ENCODE measurements at regions not wholly inside any gene's neighbourhood (a gene's known extent, or its start where the extent isn't known, plus 50 kb on each side); places are given as distances from the start of the nearest gene placed in this dataset.
A peak's percentile ranks its signal among the peaks of the same experiment; 100 is the strongest.

DNA sequence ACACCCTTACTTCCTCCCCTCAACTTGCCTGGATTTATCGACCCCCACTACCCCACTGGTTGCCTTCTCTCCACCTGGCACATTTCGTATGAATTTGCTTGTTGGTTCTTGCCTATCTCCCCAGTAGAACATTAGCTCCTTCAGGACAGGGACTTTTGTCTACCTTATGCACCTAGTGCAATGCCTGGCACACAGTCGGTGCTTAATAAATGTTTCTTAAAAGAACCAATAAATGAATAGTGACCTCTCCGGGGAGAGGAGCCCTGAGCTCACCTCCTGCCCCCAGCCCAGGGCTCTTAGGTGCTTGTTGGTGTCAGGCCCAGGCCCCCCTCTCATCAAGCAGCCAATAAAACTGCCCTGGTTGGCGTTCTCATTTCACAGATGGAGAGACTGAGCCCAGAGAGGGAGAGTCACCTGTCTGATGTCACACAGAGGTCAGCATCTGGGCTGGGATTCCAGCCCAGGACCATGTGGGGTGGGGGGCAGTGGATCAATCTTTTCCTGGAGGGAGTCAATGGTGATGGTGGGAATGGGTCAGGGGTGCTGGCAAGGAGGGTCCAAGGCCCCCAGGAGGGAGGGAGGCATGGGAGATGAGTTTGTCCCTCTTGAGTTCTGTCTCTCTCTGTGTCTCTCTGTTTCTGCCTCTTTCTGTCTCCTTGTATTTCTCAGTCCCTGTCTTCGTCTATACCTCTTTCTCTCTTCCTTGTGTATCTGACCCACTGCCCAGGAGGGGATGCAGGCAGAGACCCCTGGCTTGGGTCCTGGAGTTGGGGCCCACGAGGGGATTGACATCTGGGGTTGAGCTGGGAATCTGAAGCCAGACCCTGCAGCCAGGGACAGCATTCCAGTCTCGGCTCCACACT is 89.6 kb downstream of the CEBPB start:
- CTCF ChIA-PET: interaction anchor here (0.5 kb wide), 1 partner anchor 508 kb away, joined by 3 read pairs; no protein-coding TSS in a partner anchor
- POLR2A ChIA-PET (ENCODE audit: unreplicated experiment): no interaction called here
- TF ChIP-seq, protein P1, sequence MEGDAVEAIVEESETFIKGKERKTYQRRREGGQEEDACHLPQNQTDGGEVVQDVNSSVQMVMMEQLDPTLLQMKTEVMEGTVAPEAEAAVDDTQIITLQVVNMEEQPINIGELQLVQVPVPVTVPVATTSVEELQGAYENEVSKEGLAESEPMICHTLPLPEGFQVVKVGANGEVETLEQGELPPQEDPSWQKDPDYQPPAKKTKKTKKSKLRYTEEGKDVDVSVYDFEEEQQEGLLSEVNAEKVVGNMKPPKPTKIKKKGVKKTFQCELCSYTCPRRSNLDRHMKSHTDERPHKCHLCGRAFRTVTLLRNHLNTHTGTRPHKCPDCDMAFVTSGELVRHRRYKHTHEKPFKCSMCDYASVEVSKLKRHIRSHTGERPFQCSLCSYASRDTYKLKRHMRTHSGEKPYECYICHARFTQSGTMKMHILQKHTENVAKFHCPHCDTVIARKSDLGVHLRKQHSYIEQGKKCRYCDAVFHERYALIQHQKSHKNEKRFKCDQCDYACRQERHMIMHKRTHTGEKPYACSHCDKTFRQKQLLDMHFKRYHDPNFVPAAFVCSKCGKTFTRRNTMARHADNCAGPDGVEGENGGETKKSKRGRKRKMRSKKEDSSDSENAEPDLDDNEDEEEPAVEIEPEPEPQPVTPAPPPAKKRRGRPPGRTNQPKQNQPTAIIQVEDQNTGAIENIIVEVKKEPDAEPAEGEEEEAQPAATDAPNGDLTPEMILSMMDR (conservative IDR thresholded peaks at IDR 0.05): no peak
- no peak for TF ChIP-seq EZH2 (IDR thresholded peaks at IDR 0.05; ENCODE audit: low read depth)
- H3K36me3 ChIP-seq (ENCODE audit: low read depth): no peaks in the 10 kb centered on the region
- no peaks in the 10 kb centered on the region for H4K20me1 ChIP-seq (ENCODE audit: insufficient read depth)
- DNase-seq: no peak
- intact Hi-C loops (cut with micrococcal nuclease; ENCODE audit: unreplicated experiment): no loop called here
- no peaks in the 10 kb centered on the region for H3K27me3 ChIP-seq (ENCODE audit: insufficient read depth, low read depth)
- no peak overlapping the region for H3K4me2 ChIP-seq
- peaks cover 39% of the 10 kb centered on the region for H3F3A ChIP-seq (ENCODE audit: insufficient read depth, low read depth)
- no peaks in the 10 kb centered on the region for H3K9me3 ChIP-seq (ENCODE audit: insufficient read depth, low read depth)
- H3K9me2 ChIP-seq (ENCODE audit: insufficient read depth): no peaks in the 10 kb centered on the region
- BruUV-seq (replicated peaks): no TSS peak
- no peak overlapping the region for H2AFZ ChIP-seq
- H3K27ac ChIP-seq: no peak overlapping the region
- no peak overlapping the region for H3K4me3 ChIP-seq
- peaks cover 7% of the 10 kb centered on the region; the same call in 1 of the 2 replicates for H3K79me2 ChIP-seq (ENCODE audit: low read depth)
- peaks cover 45% of the 10 kb centered on the region for H3K4me1 ChIP-seq (replicated peaks; ENCODE audit: insufficient read depth)

DNA sequence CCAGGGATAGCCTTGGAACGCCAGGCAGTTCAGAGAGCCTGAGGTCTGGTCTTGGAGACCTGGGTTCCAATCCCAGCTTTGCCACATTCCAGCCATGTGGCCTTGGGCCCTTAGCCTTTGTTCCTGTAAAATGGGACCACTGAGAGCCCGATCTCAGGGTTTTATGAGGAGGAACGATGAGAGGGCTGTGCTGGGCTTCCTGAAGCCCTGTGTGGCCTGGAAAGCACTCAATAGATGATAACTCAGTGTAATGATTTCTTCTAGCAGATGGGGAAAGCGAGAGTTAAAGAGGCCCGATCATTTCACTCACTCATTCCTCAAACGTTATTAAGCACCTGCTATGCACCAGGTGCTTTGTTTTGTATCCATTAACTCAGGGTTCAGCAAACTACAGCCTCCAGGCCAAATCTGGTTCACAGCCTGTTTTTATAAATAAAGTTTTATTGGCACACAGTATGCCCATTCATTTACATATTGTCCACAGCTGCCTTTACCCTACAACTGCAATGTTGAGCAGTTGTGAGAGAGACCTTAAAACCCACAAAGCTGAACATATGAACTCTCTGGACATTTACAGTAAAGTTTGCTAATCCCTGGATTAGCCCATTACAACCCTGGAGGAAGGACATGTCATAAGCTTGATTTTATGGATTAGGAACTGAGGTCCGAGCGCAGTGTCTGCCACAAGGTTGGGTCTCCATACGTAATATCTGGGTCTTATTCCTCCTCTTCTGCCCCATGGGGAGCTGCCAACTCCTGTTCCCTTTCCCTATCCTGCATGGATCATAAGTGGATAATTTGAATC is 90.4 kb downstream of the CEBPB start:
- H3F3A ChIP-seq (ENCODE audit: insufficient read depth, low read depth): peaks cover 48% of the 10 kb centered on the region
- peaks cover 53% of the 10 kb centered on the region for H3K4me1 ChIP-seq (replicated peaks; ENCODE audit: insufficient read depth)
- intact Hi-C loops (cut with micrococcal nuclease; ENCODE audit: unreplicated experiment): no loop called here
- CTCF ChIA-PET: interaction anchor here (0.5 to 1.2 kb wide), 4 partner anchors 41 to 507 kb away, joined by 3 to 4 read pairs (median 3); no protein-coding TSS in a partner anchor
- H3K9me2 ChIP-seq (ENCODE audit: insufficient read depth): no peaks in the 10 kb centered on the region
- H3K36me3 ChIP-seq (ENCODE audit: low read depth): no peaks in the 10 kb centered on the region
- no peak overlapping the region for H2AFZ ChIP-seq
- POLR2A ChIA-PET (ENCODE audit: unreplicated experiment): no interaction called here
- no peaks in the 10 kb centered on the region for H3K27me3 ChIP-seq (ENCODE audit: insufficient read depth, low read depth)
- TF ChIP-seq, protein P1 (conservative IDR thresholded peaks at IDR 0.05): no peak
- TF ChIP-seq EZH2 (IDR thresholded peaks at IDR 0.05; ENCODE audit: low read depth): no peak
- no peak overlapping the region for H3K4me2 ChIP-seq
- H3K9me3 ChIP-seq (ENCODE audit: insufficient read depth, low read depth): no peaks in the 10 kb centered on the region
- DNase-seq: no peak
- BruUV-seq (replicated peaks): no TSS peak
- no peaks in the 10 kb centered on the region for H4K20me1 ChIP-seq (ENCODE audit: insufficient read depth)
- H3K27ac ChIP-seq: no peak overlapping the region
- H3K4me3 ChIP-seq: no peak overlapping the region
- peaks cover 14% of the 10 kb centered on the region for H3K79me2 ChIP-seq (ENCODE audit: low read depth)

DNA sequence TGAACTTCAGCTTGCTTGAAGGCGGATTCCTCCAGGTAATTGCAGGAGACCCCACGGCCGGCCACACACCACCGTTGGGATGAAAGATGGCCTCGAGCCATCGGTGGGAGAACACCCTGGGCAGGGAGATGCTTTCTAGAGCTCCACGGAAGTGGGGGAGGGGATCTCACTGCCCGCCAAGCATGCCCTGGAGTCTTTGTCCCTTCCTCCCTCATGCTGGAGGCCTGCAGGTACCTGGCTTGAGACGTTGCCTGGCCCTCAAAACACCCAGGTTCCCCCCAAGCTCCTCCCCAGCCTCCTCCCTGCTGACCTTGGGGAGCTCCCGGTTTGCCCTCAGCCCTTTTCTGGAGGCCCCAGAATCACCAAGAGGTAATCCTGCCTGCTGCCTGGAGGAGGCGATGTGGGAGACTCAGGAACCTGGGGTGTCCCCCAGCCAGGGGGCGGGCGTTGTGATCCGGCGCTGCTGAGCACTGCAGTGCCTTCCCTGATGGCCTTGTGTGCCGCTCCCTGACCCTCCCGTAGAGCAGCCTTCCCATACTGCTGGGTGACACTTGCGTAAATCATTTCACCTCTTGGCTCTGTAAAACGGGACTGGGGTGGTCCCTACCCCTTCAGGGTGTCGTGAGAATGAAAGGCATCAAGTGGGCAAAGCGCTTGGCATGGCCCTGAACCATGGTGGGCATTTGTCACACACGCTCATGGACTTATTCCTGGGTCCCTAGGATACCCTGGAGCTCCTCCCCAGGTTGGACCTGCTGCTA is 91.4 kb downstream of the CEBPB start:
- Histone ChIP-seq H3K27me3 (ENCODE audit: insufficient read depth, low read depth) (no peaks in the 10 kb centered on the region), H3K9me2 (ENCODE audit: insufficient read depth) (no peaks in the 10 kb centered on the region), H3K4me2 (no peak overlapping the region), H3K4me1 (replicated peaks; ENCODE audit: insufficient read depth) (peaks cover 63% of the 10 kb centered on the region), H3K79me2 (ENCODE audit: low read depth) (peaks cover 14% of the 10 kb centered on the region), H4K20me1 (ENCODE audit: insufficient read depth) (no peaks in the 10 kb centered on the region), H3F3A (ENCODE audit: insufficient read depth, low read depth) (peaks cover 57% of the 10 kb centered on the region), H3K36me3 (ENCODE audit: low read depth) (no peaks in the 10 kb centered on the region), H3K9me3 (ENCODE audit: insufficient read depth, low read depth) (no peaks in the 10 kb centered on the region), H2AFZ (no peak overlapping the region), H3K27ac (no peak overlapping the region), H3K4me3 (no peak overlapping the region)
- CTCF ChIA-PET: interaction anchor here (0.5 to 1.2 kb wide), 4 partner anchors 40 to 506 kb away, joined by 3 to 4 read pairs (median 3); no protein-coding TSS in a partner anchor
- TF ChIP-seq, protein P1 (conservative IDR thresholded peaks at IDR 0.05): peak; percentile 56
- TF ChIP-seq EZH2 (IDR thresholded peaks at IDR 0.05; ENCODE audit: low read depth): no peak
- POLR2A ChIA-PET (ENCODE audit: unreplicated experiment): no interaction called here
- intact Hi-C loops (cut with micrococcal nuclease; ENCODE audit: unreplicated experiment): no loop called here
- DNase-seq: no peak
- BruUV-seq (replicated peaks): no TSS peak

Measured in PC-9 (cell line).